ENCODE measurements at regions not wholly inside any gene's neighbourhood (a gene's known extent, or its start where the extent isn't known, plus 50 kb on each side); places are given as distances from the start of the nearest gene placed in this dataset.

DNA sequence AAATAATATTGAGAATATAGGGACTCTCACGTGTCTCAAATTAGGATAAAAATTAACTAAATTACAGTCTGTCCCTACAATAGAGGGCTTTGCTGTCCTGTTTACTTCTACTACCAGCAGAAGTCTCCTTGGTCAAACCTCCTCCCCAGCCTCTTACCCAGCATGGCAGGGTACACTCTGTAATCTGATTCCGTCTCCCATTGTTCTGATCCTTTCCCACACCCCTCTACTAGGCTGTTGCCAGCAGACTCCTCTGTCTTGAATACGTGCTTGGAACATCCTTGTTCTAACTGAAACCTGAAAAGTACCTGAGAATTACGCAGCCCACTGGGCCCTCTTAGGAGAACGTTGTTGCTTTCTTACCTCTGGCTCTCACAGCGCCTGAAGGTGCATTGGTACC, 112.2 kb upstream of the PREP start:
- FAIRE-seq = no peak
- no peak overlapping the region for H3K27ac ChIP-seq (ENCODE audit: extremely low read length, insufficient read depth, low read length)
- BruUV-seq (replicated peaks) = no TSS peak

More for the DNA sequence above, 112.2 kb upstream of the PREP start:
- ChIA-PET CTCF (ENCODE audit: low intra/inter-chr PET ratio, low total read pairs) (no interaction called here), POLR2A (no interaction called here)
- Histone ChIP-seq H3K9me3 (ENCODE audit: low read length) (no peaks in the 10 kb centered on the region), H3K9ac (ENCODE audit: insufficient read depth, low read depth, low read length) (no peak overlapping the region), H3K4me1 (ENCODE audit: insufficient read depth, low read length) (no peaks in the 10 kb centered on the region), H3K4me3 (replicated peaks in 1 of 3; ENCODE audit: insufficient read depth in 1 of 3, low read depth in 2 of 3, low read length in 3 of 3) (no peak overlapping the region), H3K36me3 (replicated peaks in 1 of 2; ENCODE audit: control insufficient read depth in 1 of 2, insufficient read depth in 2 of 2, low read length in 2 of 2) (no peaks in the 10 kb centered on the region), H3K79me2 (ENCODE audit: insufficient read depth, low read length) (no peaks in the 10 kb centered on the region), H2AFZ (ENCODE audit: low read length) (no peak overlapping the region), H3K27me3 (ENCODE audit: control insufficient read depth in 1 of 2, insufficient read depth in 2 of 2, low read length in 2 of 2) (no peaks in the 10 kb centered on the region; a peak in 1 of 5 replicates), H4K20me1 (ENCODE audit: insufficient read depth, low read length) (no peaks in the 10 kb centered on the region), H3K4me2 (ENCODE audit: low read depth, low read length) (no peak overlapping the region)
- DNase-seq (ENCODE audit: low spot score) (no peak), ATAC-seq (no peak)
- in situ Hi-C loops (cut with HindIII; ENCODE audit: extremely low pct_ligation_motif_present, low pct_unique_long_range_greater_than_20kb) (no loop called here), intact Hi-C loops (cut with micrococcal nuclease; ENCODE audit: unreplicated experiment) (no loop called here)
- TF ChIP-seq ZNF572 (CRISPR knock-in tag; IDR thresholded peaks at IDR 0.05) = no peak
- no peak for TF ChIP-seq KMT2B (CRISPR knock-in tag; IDR thresholded peaks at IDR 0.05)
- TF ChIP-seq MYNN (CRISPR knock-in tag; IDR thresholded peaks at IDR 0.05; ENCODE audit: low read depth) = no peak
- TF ChIP-seq HNF4A (CRISPR knock-in tag; IDR thresholded peaks at IDR 0.05) = no peak
- TF ChIP-seq JUN (CRISPR knock-in tag; IDR thresholded peaks at IDR 0.05) = no peak
- TF ChIP-seq RBAK (CRISPR knock-in tag; IDR thresholded peaks at IDR 0.05) = no peak
- no peak for TF ChIP-seq GTF2F1 (IDR thresholded peaks at IDR 0.05; ENCODE audit: low read length)
- TF ChIP-seq, protein P1, sequence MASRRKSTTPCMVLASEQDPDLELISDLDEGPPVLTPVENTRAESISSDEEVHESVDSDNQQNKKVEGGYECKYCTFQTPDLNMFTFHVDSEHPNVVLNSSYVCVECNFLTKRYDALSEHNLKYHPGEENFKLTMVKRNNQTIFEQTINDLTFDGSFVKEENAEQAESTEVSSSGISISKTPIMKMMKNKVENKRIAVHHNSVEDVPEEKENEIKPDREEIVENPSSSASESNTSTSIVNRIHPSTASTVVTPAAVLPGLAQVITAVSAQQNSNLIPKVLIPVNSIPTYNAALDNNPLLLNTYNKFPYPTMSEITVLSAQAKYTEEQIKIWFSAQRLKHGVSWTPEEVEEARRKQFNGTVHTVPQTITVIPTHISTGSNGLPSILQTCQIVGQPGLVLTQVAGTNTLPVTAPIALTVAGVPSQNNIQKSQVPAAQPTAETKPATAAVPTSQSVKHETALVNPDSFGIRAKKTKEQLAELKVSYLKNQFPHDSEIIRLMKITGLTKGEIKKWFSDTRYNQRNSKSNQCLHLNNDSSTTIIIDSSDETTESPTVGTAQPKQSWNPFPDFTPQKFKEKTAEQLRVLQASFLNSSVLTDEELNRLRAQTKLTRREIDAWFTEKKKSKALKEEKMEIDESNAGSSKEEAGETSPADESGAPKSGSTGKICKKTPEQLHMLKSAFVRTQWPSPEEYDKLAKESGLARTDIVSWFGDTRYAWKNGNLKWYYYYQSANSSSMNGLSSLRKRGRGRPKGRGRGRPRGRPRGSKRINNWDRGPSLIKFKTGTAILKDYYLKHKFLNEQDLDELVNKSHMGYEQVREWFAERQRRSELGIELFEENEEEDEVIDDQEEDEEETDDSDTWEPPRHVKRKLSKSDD (CRISPR knock-in tag; IDR thresholded peaks at IDR 0.05; ENCODE audit: low read depth) = no peak
- TF ChIP-seq, protein P2, sequence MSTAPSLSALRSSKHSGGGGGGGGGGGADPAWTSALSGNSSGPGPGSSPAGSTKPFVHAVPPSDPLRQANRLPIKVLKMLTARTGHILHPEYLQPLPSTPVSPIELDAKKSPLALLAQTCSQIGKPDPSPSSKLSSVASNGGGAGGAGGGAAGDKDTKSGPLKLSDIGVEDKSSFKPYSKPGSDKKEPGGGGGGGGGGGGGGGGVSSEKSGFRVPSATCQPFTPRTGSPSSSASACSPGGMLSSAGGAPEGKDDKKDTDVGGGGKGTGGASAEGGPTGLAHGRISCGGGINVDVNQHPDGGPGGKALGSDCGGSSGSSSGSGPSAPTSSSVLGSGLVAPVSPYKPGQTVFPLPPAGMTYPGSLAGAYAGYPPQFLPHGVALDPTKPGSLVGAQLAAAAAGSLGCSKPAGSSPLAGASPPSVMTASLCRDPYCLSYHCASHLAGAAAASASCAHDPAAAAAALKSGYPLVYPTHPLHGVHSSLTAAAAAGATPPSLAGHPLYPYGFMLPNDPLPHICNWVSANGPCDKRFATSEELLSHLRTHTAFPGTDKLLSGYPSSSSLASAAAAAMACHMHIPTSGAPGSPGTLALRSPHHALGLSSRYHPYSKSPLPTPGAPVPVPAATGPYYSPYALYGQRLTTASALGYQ (CRISPR knock-in tag; IDR thresholded peaks at IDR 0.05) = no peak
- no peak for TF ChIP-seq MAFG (CRISPR knock-in tag; IDR thresholded peaks at IDR 0.05)
- 3% methylated on average over 6 of the region's 6 CpGs for WGBS (ENCODE audit: low lambda C conversion rate)
